ENCODE measurements at regions not wholly inside any gene's neighbourhood (a gene's known extent, or its start where the extent isn't known, plus 50 kb on each side); places are given as distances from the start of the nearest gene placed in this dataset.
"Not testable (repeated sequence)": the region's sequence is repeated elsewhere in the genome, so short reads cannot be mapped to it uniquely, and the experiment has no call there.

- DNase-seq (ENCODE audit: extremely low read depth in 1 of 2, low read depth in 1 of 2), result no peak
Measured at GRCh38 chr2:16211341-16211740, 271.0 kb downstream of the MYCN start.

- no peak for DNase-seq (ENCODE audit: extremely low read depth in 1 of 2, low read depth in 1 of 2)
Measured at GRCh38 chr2:16210841-16211240, 270.5 kb downstream of the MYCN start.

- DNase-seq (ENCODE audit: extremely low read depth in 1 of 2, low read depth in 1 of 2), result no peak
Measured at GRCh38 chr2:16209799-16210198, 269.4 kb downstream of the MYCN start.

GRCh38 chr2:16208921-16209320, 268.6 kb downstream of the MYCN start:
- DNase-seq (ENCODE audit: extremely low read depth in 1 of 2, low read depth in 1 of 2), result no peak

- no peak for DNase-seq (ENCODE audit: extremely low read depth in 1 of 2, low read depth in 1 of 2)
Measured at GRCh38 chr2:16208241-16208797, 268.0 kb downstream of the MYCN start.

- DNase-seq (ENCODE audit: extremely low read depth in 1 of 2, low read depth in 1 of 2), result no peak
Measured at GRCh38 chr2:16207611-16208010, 267.3 kb downstream of the MYCN start.

GRCh38 chr2:16207151-16207550, 266.8 kb downstream of the MYCN start:
- DNase-seq (ENCODE audit: extremely low read depth in 1 of 2, low read depth in 1 of 2), result no peak

- no peak for DNase-seq (ENCODE audit: extremely low read depth in 1 of 2, low read depth in 1 of 2)
Measured at GRCh38 chr2:16206191-16206944, 266.0 kb downstream of the MYCN start.

GRCh38 chr2:16205631-16206030, 265.3 kb downstream of the MYCN start:
- no peak for DNase-seq (ENCODE audit: extremely low read depth in 1 of 2, low read depth in 1 of 2)

GRCh38 chr2:16204886-16205620, 264.7 kb downstream of the MYCN start:
- no peak for DNase-seq (ENCODE audit: extremely low read depth in 1 of 2, low read depth in 1 of 2)

- DNase-seq (ENCODE audit: extremely low read depth in 1 of 2, low read depth in 1 of 2), result no peak
Measured at GRCh38 chr2:16204251-16204650, 263.9 kb downstream of the MYCN start.

- DNase-seq (ENCODE audit: extremely low read depth in 1 of 2, low read depth in 1 of 2), result no peak
Measured at GRCh38 chr2:16203691-16204090, 263.3 kb downstream of the MYCN start.

GRCh38 chr2:16203069-16203468, 262.7 kb downstream of the MYCN start:
- no peak for DNase-seq (ENCODE audit: extremely low read depth in 1 of 2, low read depth in 1 of 2)

- no peak for DNase-seq (ENCODE audit: extremely low read depth in 1 of 2, low read depth in 1 of 2)
Measured at GRCh38 chr2:16202266-16203020, 262.1 kb downstream of the MYCN start.

GRCh38 chr2:16201848-16202247, 261.5 kb downstream of the MYCN start:
- DNase-seq (ENCODE audit: extremely low read depth in 1 of 2, low read depth in 1 of 2), result no peak

- DNase-seq (ENCODE audit: extremely low read depth in 1 of 2, low read depth in 1 of 2), result no peak
Measured at GRCh38 chr2:16200554-16201193, 260.3 kb downstream of the MYCN start.

GRCh38 chr2:16199882-16200553, 259.7 kb downstream of the MYCN start:
- DNase-seq (ENCODE audit: extremely low read depth in 1 of 2, low read depth in 1 of 2), result no peak

GRCh38 chr2:16199241-16199640, 258.9 kb downstream of the MYCN start:
- not testable (repeated sequence) for DNase-seq (ENCODE audit: extremely low read depth in 1 of 2, low read depth in 1 of 2)

- DNase-seq (ENCODE audit: extremely low read depth in 1 of 2, low read depth in 1 of 2), result no peak
Measured at GRCh38 chr2:16198166-16198912, 258.0 kb downstream of the MYCN start.

Data from stimulated activated CD8-positive, alpha-beta memory T cell treated with anti-CD3 and anti-CD28 coated beads, Interleukin-7, amount 100 ng/mL, for 48 hours (primary cell).